HG02943 (cell line): ENCODE measurements at regions not wholly inside any gene's neighbourhood (a gene's known extent, or its start where the extent isn't known, plus 50 kb on each side); places are given as distances from the start of the nearest gene placed in this dataset.
"Not testable (repeated sequence)": the region's sequence is repeated elsewhere in the genome, so short reads cannot be mapped to it uniquely, and the experiment has no call there.

Source experiments
- ATAC-seq: cut with Tn5 transposase; IDR thresholded peaks from one replicate; pipeline ENCODE4 v1.9.1; 2021; ENCODE audit warnings: mild to moderate bottlenecking, low read depth, moderate library complexity; ENCODE audit not compliant: unreplicated experiment

GRCh38 chr4:42205541-42205940, 53.1 kb upstream of the BEND4 start:
- no peak for ATAC-seq

- ATAC-seq: no peak
Observed at GRCh38 chr4:42216664-42217063, 64.2 kb upstream of the BEND4 start.

- ATAC-seq: no peak
Observed at GRCh38 chr4:42225286-42225685, 72.8 kb upstream of the BEND4 start.

- ATAC-seq: no peak
Observed at GRCh38 chr4:42234817-42235216, 82.4 kb upstream of the BEND4 start.

- ATAC-seq: no peak
Observed at GRCh38 chr4:42235304-42236021, 83.0 kb upstream of the BEND4 start.

GRCh38 chr4:42237010-42237409, 84.6 kb upstream of the BEND4 start:
- no peak for ATAC-seq

- no peak for ATAC-seq
Observed at GRCh38 chr4:42237451-42237850, 85.0 kb upstream of the BEND4 start.

GRCh38 chr4:42248972-42249371, 96.5 kb upstream of the BEND4 start:
- no peak for ATAC-seq

GRCh38 chr4:42252315-42252714, 99.9 kb upstream of the BEND4 start:
- ATAC-seq: no peak

- not testable (repeated sequence) for ATAC-seq
Observed at GRCh38 chr4:42257645-42258044, 105.2 kb upstream of the BEND4 start.

GRCh38 chr4:42262701-42263490, 110.4 kb upstream of the BEND4 start:
- no peak for ATAC-seq

GRCh38 chr4:42265782-42266602, 113.5 kb upstream of the BEND4 start:
- ATAC-seq: no peak

- ATAC-seq: no peak
Observed at GRCh38 chr4:42267724-42268123, 115.3 kb upstream of the BEND4 start.

GRCh38 chr4:42268824-42269223, 116.4 kb upstream of the BEND4 start:
- ATAC-seq: no peak

- ATAC-seq: no peak
Observed at GRCh38 chr4:42271096-42271495, 118.6 kb upstream of the BEND4 start.

GRCh38 chr4:42277291-42277690, 120.0 kb upstream of the SHISA3 start:
- no peak for ATAC-seq

- ATAC-seq: no peak
Observed at GRCh38 chr4:42278709-42279324, 118.5 kb upstream of the SHISA3 start.

GRCh38 chr4:42280327-42281095, 116.8 kb upstream of the SHISA3 start:
- ATAC-seq: no peak

- ATAC-seq: peak; percentile 50
Observed at GRCh38 chr4:42281324-42282020, 115.8 kb upstream of the SHISA3 start.
